Epidermal melanocyte (primary cell): ENCODE measurements at regions not wholly inside any gene's neighbourhood (a gene's known extent, or its start where the extent isn't known, plus 50 kb on each side); places are given as distances from the start of the nearest gene placed in this dataset.

Experiments used
- DNase-seq: peaks from one replicate; pipeline ENCODE4 v3.0.0; 2011; ENCODE audit warnings: low spot score; ENCODE audit not compliant: insufficient read length

- DNase-seq: no peak
Measured at GRCh38 chr7:21215307-21215706, 212.6 kb upstream of the SP4 start.

DNA sequence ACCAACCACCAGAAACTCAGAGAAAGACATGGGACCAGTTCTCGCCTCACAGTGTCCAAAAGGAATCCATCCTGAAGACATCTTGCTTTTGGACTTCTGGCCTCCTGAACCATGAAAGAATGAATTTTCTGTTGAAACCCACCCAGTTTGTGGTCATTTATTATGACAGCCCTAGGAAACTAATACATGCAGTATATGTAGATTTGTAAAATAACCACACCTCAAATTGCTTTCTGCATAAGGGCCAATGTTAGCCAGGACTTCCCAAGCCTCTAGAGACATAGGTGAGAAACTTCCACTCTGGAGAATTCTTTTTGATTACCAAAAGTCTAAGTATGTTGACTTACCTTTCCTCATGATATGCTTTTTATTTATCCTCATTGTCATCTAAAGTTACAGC lies 210.5 kb upstream of the SP4 start:
- no peak for DNase-seq

DNA sequence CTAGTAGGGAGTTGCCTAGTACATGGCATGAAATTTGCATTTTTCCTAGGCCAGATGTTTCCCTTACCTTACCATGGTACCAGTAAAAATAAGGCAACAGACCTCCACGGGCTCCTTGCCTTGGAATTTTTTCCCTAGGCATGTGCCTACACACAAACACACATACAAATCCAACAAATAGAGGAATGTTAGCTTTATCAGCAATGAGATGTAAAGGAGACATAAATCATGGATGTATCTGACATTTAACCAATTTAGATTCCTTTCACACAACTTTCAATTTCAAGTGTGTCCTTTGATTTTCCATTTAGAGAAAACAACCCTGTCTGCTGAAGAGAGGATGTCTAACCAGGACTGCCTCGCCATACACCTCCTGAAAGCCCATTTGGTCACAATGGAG lies 209.7 kb upstream of the SP4 start:
- no peak for DNase-seq

DNA sequence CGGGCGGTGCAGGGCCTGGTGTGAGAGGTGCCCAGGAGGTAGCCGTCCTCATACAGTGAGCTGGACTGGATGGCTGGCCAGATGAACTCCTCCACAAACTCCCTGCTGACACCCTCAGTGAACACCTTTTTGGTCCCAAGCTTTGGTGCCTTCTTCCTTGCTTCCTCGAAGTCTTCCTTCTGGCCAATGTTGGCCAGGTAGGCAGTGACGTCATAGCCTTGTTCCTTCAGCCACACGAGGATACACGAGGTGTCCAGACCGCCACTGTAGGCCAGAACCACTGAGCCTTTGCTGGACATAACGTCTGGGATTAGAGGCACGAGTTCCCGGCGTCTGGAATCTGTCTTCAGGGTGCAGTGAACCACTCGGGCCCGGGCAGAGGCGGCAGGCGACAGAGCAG lies 206.8 kb upstream of the SP4 start:
- DNase-seq: no peak

DNA sequence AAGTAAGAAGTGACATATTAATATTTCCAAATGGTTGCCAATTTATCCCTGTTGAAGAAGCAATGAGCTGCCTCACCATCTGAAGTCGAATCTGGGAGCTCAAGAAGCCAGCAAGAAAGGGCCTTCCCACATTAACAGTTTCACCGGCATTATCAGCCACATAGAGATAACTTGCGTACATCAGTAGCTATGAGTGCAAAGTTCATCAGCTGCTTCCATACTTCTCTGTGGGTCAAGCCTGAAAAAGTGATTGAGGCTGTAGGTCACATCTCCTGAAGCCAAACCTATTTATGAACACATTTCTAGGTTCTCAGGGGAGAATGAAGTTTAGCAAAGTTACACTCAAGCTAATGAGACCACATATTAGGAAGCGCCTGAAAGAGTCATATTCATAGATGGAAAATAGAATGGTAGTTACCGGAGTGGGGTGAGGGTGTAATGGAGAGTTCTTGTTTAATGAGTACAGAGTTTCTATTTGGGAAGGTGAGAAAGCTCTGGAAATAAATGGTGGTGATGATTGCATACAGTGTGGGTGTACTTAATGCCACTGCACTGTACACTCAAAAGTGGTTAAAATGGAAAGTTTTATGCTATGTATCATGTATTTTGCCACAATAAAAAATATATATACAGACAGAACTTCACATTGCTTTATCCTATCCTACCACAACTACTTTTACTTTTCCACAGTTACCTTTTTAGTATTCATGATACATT lies 189.3 kb upstream of the SP4 start:
- DNase-seq: no peak

DNA sequence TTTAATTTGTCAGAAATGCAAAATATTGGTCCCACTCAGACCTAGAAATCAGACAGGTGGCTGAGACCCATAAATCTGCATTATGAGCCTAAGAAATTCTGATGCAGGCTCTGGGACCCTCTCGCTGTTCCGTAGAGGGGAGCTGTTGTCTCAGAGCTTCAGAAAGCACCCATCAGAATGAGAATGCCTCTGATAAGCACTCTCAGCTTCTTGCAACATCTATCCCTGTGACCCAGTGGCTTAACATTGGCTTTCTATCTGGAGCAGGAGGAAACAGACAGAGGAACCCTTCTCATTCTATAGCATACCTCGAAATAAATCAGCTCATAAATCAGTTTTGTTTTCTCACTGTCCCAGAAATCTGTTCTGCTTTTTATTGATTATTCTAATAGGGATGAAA lies 184.6 kb upstream of the SP4 start:
- DNase-seq: no peak

- DNase-seq: no peak
Measured at GRCh38 chr7:21251151-21251800, 176.6 kb upstream of the SP4 start.

DNA sequence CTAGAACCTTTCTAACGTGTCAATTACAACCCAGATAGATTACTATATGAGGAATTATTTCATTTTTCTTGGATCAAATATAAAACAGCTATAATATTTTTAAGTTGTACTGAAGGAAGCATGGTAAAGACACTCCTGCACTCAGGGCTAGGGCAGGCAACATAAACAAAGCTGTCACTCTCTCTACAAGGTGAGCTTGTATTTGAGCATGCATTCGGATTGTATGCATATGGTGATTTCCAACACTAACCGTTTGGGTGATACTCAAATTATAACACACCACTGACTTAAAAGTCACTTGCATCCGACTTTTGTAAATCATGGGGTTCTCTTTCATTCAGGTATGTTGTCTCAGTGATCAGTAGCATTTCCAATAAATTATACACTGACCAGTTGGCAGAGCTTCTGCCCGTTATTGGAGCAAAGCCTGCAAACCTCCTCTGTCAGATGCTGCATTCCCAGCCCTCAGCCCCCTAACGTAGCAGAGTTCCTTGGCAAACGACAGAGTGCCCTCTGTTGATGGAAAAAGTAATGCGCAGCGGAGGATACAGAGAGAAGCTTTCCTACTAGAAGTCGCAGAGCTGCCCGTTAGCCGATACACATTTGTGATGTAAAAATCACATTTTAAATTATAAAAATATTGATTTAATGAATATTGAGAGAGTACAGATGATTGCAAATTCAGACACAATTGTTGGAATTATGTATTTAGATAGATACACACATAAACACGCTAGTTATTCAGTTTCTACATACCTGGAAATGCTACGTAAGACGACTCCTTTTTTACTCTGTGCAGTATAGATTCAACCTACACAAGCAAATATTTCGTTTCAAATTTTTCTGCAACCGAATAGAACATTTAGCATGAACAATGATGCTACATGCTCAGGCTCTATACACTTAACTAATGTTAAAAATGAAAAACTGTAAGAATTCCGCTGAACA lies 173.9 kb upstream of the SP4 start:
- peak; percentile 38 for DNase-seq

DNA sequence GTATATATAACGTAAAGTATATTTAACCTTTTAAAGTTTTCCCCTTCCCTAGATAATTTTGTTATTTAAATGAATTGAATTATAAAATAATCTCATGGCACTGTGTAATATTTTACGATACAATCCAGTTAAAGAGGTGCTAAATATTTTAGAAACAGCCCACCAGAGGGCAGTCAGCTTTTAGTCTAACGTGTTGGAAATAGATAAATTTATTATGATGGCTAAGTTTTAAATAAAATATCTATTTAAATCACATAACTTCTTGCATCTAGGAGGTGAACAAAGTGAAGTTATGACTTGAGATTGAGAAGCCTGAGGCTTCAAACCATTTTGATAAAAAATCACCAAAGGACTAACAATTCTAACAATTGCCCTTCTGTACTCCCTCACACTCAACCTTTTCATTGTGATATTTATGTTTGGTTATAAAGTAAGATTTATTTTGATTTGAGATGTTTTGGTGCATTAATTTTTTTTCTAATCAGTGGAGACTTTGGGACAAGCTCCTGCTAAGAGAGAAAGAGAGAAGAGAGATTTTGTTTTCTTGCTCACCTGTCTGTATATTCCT lies 171.5 kb upstream of the SP4 start:
- no peak for DNase-seq

DNA sequence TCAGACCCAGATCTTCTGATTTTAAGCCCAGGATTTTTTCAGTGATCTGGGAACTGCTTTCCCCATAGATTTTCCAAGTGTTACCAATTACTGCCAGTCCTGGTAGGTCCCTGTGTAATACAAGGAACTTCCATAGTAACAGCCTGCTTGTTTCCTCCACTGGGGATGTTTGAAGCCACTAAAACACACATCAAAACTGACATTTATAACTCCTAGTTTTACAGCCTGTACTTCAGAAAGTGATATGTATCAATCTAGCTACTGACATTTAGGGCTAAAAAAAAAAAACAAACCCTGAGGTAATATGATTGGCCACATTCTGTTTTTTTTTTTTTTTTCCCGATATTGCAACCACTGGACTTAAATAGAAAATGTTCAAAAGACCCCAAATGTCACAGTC lies 166.9 kb upstream of the SP4 start:
- no peak for DNase-seq

GRCh38 chr7:21261627-21262594 lies 166.0 kb upstream of the SP4 start:
- DNase-seq: no peak

GRCh38 chr7:21269021-21269420 lies 158.9 kb upstream of the SP4 start:
- no peak for DNase-seq

DNA sequence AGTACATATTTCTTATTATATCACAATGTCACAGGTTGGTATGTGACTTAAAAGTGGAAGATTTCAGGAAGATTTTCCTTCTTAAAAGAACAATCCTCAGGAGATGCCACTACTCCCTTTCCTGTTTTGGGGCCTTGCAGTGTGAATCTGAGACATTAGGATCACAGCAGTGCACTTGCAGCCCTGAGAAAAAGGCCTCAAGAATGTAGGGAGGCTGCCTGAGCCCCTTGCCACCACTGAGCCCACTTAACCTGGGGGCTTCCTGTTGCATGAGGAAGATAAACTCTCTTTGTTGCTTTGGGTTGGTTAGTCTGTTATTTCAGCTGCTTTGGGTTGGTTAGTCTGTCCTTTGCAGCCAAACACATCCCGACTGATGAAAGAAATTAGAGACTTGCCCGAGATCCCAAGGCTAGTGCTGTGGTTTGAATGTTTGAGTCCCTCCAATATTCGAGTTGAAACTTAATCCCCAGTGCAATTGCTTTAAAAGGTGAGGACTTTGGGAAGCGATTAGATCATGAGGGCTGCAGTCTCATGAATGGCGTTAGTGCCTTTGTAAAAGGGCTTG lies 151.3 kb upstream of the SP4 start:
- DNase-seq: no peak

DNA sequence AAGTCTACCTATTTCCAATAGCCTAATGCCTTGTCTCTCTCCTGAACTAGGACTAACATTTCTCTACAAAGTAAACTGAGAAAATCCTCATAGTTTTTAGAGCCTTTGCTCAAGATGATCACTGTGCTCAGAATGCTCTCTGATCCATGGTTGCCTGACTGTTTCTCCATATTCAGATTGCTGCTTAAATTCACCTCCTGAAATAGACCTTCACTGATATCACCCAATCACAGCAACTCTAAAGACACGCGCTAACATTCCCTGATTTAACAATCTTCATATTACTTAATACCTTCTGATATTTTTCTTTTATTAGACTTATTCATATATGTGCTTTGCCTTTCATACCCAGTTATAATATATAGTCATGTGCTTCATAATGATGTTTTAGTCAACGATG lies 148.9 kb upstream of the SP4 start:
- DNase-seq: no peak

DNA sequence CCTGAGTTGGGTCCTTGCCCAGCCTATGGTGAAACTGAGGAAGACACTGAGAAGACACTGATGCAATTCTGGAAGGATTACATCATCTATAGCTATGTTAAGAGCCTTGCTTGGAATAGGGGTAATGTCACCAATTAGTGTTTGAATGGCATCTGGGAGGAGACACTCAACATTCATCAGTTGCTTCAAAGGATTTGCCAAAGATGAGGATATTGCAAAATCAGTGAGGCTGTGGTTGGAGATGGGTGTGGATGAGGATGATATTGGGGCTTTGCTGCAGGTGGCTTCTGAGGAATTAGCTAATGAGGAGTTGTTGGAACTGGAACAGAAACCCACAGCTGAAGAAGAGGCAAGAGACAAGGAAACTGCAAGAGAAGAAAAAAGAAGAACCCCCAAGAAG lies 146.7 kb upstream of the SP4 start:
- no peak for DNase-seq

DNA sequence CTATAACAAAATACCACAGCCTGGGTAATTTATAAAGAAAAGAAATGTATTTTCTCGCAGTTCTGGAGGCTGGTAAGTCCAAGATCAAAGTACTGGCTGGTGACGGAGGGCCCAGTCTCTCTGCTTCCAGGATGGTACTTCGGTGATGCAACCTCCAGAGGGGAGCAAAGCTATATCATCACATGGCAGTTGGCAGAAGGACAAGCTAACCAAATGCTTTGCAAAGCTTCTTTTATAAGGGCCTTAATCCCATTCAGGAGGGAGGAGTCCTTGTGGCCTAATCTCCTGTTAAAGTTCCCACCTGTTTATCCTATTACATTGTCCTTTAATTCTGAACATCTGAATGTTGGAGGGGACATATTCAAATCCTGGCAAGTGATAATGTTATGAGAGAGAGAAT lies 134.1 kb upstream of the SP4 start:
- DNase-seq: no peak

GRCh38 chr7:21299766-21300165 lies 128.1 kb upstream of the SP4 start:
- no peak for DNase-seq

- no peak for DNase-seq
Measured at GRCh38 chr7:21300692-21301091, 127.2 kb upstream of the SP4 start.

- no peak for DNase-seq
Measured at GRCh38 chr7:21304808-21305375, 123.0 kb upstream of the SP4 start.
